WTC11 (cell line): ENCODE measurements at regions not wholly inside any gene's neighbourhood (a gene's known extent, or its start where the extent isn't known, plus 50 kb on each side); places are given as distances from the start of the nearest gene placed in this dataset.

Source experiments
- ESRRA ChIP-seq: sonication (generic); formaldehyde crosslinking; IDR thresholded peaks from 2 replicates; pipeline ENCODE4 v1.8.1; 2022; ENCODE audit warnings: mild to moderate bottlenecking, missing genetic modification reagents, borderline replicate concordance
- IRF2 ChIP-seq: sonication (generic); formaldehyde crosslinking; IDR thresholded peaks from 2 replicates; pipeline ENCODE4 v1.8.0; 2022; ENCODE audit warnings: low read depth, missing genetic modification reagents, borderline replicate concordance
- KAT7 ChIP-seq: sonication (generic); formaldehyde crosslinking; IDR thresholded peaks from 2 replicates; pipeline ENCODE4 v1.8.1; 2023; ENCODE audit warnings: missing genetic modification reagents, mild to moderate bottlenecking, borderline replicate concordance
- ZNF219 ChIP-seq: sonication (generic); formaldehyde crosslinking; IDR thresholded peaks from 2 replicates; pipeline ENCODE4 v1.8.0; 2023; ENCODE audit warnings: missing genetic modification reagents, mild to moderate bottlenecking, borderline replicate concordance
- ZNF263 ChIP-seq: sonication (generic); formaldehyde crosslinking; IDR thresholded peaks from 2 replicates; pipeline ENCODE4 v1.8.1; 2022; ENCODE audit warnings: low read depth, mild to moderate bottlenecking, moderate library complexity, missing genetic modification reagents
- ZNF416 ChIP-seq: fragments of 250-450 bp; sonication (Bioruptor Pico); IDR thresholded peaks from 2 replicates; pipeline ENCODE4 v1.9.0; 2021; ENCODE audit warnings: mild to moderate bottlenecking, inconsistent platforms
- TF ChIP-seq, protein P1 (sequence below): sonication (generic); formaldehyde crosslinking; IDR thresholded peaks from 2 replicates; pipeline ENCODE4 v1.8.0; 2023; ENCODE audit warnings: missing genetic modification reagents
- TF ChIP-seq, protein P2 (sequence below): fragments of 200-600 bp; IDR thresholded peaks from 2 replicates; pipeline ENCODE4 v1.8.0; 2022; ENCODE audit warnings: antibody characterized with exemption
- TF ChIP-seq, protein P3 (sequence below): sonication (generic); formaldehyde crosslinking; IDR thresholded peaks from 2 replicates; pipeline ENCODE4 v1.8.1; 2022; ENCODE audit warnings: mild to moderate bottlenecking, missing genetic modification reagents, moderate library complexity, borderline replicate concordance
- TF ChIP-seq, protein P4 (sequence below): sonication (generic); formaldehyde crosslinking; IDR thresholded peaks from 2 replicates; pipeline ENCODE4 v1.8.0; 2022; ENCODE audit warnings: mild to moderate bottlenecking, missing genetic modification reagents
- TF ChIP-seq, protein P5 (sequence below): fragments of 250-450 bp; sonication (Bioruptor Pico); IDR thresholded peaks from 2 replicates; pipeline ENCODE4 v1.9.0; 2021; ENCODE audit warnings: moderate library complexity, mild to moderate bottlenecking, inconsistent platforms, borderline replicate concordance

DNA sequence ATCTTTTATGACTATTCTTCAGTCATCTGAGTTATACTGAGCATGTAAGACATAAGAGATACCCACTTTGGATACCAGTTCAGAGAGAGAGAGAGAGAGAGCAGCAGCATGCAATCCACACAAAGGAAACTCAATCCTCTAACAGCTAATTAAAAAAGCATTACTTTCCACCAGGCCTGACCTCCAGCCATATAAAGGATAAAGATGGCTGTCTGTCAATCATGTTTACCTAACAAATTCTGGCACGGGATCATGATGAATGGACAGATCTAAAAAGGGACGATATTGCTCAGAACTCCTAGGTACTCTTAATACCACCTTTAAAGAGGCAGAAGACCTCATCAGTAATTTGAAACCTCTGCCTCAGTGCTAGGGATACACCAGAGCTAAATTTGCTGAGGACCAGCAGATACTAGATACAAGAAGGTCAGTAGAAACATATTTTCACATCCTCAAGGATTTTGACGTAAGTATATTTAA lies 159.2 kb downstream of the RPS12 start:
- TF ChIP-seq KAT7 (CRISPR knock-in tag) (no peak), ZNF416 (no peak), ESRRA (CRISPR knock-in tag) (no peak), ZNF219 (CRISPR knock-in tag) (no peak), IRF2 (CRISPR knock-in tag) (no peak), ZNF263 (CRISPR knock-in tag) (no peak)
- TF ChIP-seq, protein P1, sequence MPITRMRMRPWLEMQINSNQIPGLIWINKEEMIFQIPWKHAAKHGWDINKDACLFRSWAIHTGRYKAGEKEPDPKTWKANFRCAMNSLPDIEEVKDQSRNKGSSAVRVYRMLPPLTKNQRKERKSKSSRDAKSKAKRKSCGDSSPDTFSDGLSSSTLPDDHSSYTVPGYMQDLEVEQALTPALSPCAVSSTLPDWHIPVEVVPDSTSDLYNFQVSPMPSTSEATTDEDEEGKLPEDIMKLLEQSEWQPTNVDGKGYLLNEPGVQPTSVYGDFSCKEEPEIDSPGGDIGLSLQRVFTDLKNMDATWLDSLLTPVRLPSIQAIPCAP (CRISPR knock-in tag) = no peak
- TF ChIP-seq, protein P2, sequence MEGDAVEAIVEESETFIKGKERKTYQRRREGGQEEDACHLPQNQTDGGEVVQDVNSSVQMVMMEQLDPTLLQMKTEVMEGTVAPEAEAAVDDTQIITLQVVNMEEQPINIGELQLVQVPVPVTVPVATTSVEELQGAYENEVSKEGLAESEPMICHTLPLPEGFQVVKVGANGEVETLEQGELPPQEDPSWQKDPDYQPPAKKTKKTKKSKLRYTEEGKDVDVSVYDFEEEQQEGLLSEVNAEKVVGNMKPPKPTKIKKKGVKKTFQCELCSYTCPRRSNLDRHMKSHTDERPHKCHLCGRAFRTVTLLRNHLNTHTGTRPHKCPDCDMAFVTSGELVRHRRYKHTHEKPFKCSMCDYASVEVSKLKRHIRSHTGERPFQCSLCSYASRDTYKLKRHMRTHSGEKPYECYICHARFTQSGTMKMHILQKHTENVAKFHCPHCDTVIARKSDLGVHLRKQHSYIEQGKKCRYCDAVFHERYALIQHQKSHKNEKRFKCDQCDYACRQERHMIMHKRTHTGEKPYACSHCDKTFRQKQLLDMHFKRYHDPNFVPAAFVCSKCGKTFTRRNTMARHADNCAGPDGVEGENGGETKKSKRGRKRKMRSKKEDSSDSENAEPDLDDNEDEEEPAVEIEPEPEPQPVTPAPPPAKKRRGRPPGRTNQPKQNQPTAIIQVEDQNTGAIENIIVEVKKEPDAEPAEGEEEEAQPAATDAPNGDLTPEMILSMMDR = no peak
- TF ChIP-seq, protein P3, sequence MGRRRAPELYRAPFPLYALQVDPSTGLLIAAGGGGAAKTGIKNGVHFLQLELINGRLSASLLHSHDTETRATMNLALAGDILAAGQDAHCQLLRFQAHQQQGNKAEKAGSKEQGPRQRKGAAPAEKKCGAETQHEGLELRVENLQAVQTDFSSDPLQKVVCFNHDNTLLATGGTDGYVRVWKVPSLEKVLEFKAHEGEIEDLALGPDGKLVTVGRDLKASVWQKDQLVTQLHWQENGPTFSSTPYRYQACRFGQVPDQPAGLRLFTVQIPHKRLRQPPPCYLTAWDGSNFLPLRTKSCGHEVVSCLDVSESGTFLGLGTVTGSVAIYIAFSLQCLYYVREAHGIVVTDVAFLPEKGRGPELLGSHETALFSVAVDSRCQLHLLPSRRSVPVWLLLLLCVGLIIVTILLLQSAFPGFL (CRISPR knock-in tag) = no peak
- TF ChIP-seq, protein P4, sequence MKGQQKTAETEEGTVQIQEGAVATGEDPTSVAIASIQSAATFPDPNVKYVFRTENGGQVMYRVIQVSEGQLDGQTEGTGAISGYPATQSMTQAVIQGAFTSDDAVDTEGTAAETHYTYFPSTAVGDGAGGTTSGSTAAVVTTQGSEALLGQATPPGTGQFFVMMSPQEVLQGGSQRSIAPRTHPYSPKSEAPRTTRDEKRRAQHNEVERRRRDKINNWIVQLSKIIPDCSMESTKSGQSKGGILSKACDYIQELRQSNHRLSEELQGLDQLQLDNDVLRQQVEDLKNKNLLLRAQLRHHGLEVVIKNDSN (CRISPR knock-in tag) = no peak
- TF ChIP-seq, protein P5, sequence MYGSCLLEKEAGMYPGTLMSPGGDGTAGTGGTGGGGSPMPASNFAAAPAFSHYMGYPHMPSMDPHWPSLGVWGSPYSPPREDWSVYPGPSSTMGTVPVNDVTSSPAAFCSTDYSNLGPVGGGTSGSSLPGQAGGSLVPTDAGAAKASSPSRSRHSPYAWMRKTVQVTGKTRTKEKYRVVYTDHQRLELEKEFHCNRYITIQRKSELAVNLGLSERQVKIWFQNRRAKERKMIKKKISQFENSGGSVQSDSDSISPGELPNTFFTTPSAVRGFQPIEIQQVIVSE (CRISPR knock-in tag) = no peak
